K562 (cell line): ENCODE measurements at regions not wholly inside any gene's neighbourhood (a gene's known extent, or its start where the extent isn't known, plus 50 kb on each side); places are given as distances from the start of the nearest gene placed in this dataset.

Experiments
- ATAC-seq: fragments of 200-7000 bp; cut with Tn5 transposase; 3 replicates; pipeline ENCODE4 v1.9.1; 2020; ENCODE audit warnings: moderate library complexity
- BruUV-seq: library from RNA; stranded (reverse); fragments of 400-500 nt; replicated peaks from 2 replicates; lab custom pipeline; 2021; lab: Mats Ljungman, UMichigan
- CTCF ChIA-PET: fragments of 300-600 bp; formaldehyde crosslinking; extraction: SDS; loops from one replicate; lab custom pipeline; 2021; ENCODE audit warnings: low intra/inter-chr PET ratio; lab: Yijun Ruan, JAX
- POLR2A ChIA-PET: fragments of 300-600, 350-650 bp; sonication (Branson Sonifier 250); formaldehyde crosslinking; extraction: SDS; loops from one replicate; lab custom pipeline; 2021; ENCODE audit warnings: antibody characterized with exemption, inconsistent platforms; lab: Yijun Ruan, JAX
- DNase-seq, 4 experiments: peaks; one replicate each; pipeline versions ENCODE4 v3.0.0 to v3.0.0-alpha.2; 2011 to 2018; ENCODE audit warnings: low spot score in 3 of 4, mixed read lengths in 3 of 4; ENCODE audit errors: extremely low read depth in 1 of 4
- FAIRE-seq: peaks from 2 replicates; lab custom pipeline; 2011; peaks lifted over from hg19 to GRCh38; lab: Jason Lieb, UNC
- H2AFZ ChIP-seq: 2 replicates; pipeline ENCODE4 v1.6.0; 2011; ENCODE audit warnings: low read depth, low read length, control low read depth, inconsistent platforms
- H3K27ac ChIP-seq: fragments of 200-600 bp; 3 replicates; pipeline ENCODE4 v1.8.0; 2011; ENCODE audit warnings: low read depth, mild to moderate bottlenecking, control low read depth, inconsistent platforms, low read length, moderate library complexity, mixed read lengths; ENCODE audit errors: extremely low read depth
- H3K27me3 ChIP-seq, 2 experiments: fragments of 300-600 bp in 1 of 2; 2 replicates in 1 of 2; 3 replicates in 1 of 2; pipeline versions ENCODE4 v1.6.0 to v1.8.0; 2011; ENCODE audit warnings: inconsistent platforms in 2 of 2, low read length in 2 of 2, mild to moderate bottlenecking in 1 of 2, mixed read lengths in 1 of 2, moderate library complexity in 1 of 2; ENCODE audit not compliant: control insufficient read depth in 2 of 2, insufficient read depth in 2 of 2
- H3K36me3 ChIP-seq: fragments of 300-600 bp; 3 replicates; pipeline ENCODE4 v1.8.0; 2011; ENCODE audit warnings: mild to moderate bottlenecking, low read length, inconsistent platforms; ENCODE audit not compliant: control insufficient read depth, insufficient read depth
- H3K4me1 ChIP-seq, 2 experiments: fragments of 200-600 bp in 1 of 2; replicated peaks in 1 of 2; 2 replicates in 1 of 2; 3 replicates in 1 of 2; pipeline versions ENCODE4 v1.5.1 to v1.8.0; 2011; ENCODE audit warnings: inconsistent platforms in 2 of 2, low read length in 2 of 2, mild to moderate bottlenecking in 1 of 2, mixed read lengths in 1 of 2, moderate library complexity in 1 of 2; ENCODE audit not compliant: control insufficient read depth in 2 of 2, insufficient read depth in 2 of 2
- H3K4me2 ChIP-seq: 2 replicates; pipeline ENCODE4 v1.6.1; 2011; ENCODE audit warnings: low read length, control low read depth, inconsistent platforms, mixed read lengths; ENCODE audit not compliant: insufficient read depth
- H3K4me3 ChIP-seq: fragments of 200-600 bp; sonication (generic), shearing (Covaris generic); 2 replicates; pipeline ENCODE4 v1.5.1; 2016; ENCODE audit warnings: control low read depth, inconsistent platforms
- H3K79me2 ChIP-seq: fragments of 200-600 bp; 3 replicates; pipeline ENCODE4 v1.8.0; 2011; ENCODE audit warnings: low read length, inconsistent platforms; ENCODE audit not compliant: control insufficient read depth, insufficient read depth
- H3K9ac ChIP-seq, 2 experiments: 2 replicates each; pipeline versions ENCODE4 v1.6.0 to v1.6.1; 2011; ENCODE audit warnings: low read depth in 2 of 2, low read length in 2 of 2, control low read depth in 1 of 2, inconsistent platforms in 1 of 2, mild to moderate bottlenecking in 1 of 2, mixed read lengths in 1 of 2; ENCODE audit not compliant: insufficient read depth in 1 of 2
- H3K9me1 ChIP-seq: one replicate; pipeline ENCODE4 v1.6.0; 2011; ENCODE audit warnings: inconsistent platforms, mild to moderate bottlenecking, low read length, moderate library complexity; ENCODE audit not compliant: control insufficient read depth, insufficient read depth
- H3K9me3 ChIP-seq: replicated peaks from 2 replicates; pipeline ENCODE4 v1.5.1; 2011; ENCODE audit warnings: low read depth, low read length, inconsistent platforms; ENCODE audit not compliant: control insufficient read depth, insufficient read depth
- H4K20me1 ChIP-seq: replicated peaks from 2 replicates; pipeline ENCODE4 v1.6.1; 2011; ENCODE audit warnings: low read length, inconsistent platforms, mixed read lengths; ENCODE audit not compliant: control insufficient read depth, insufficient read depth
- ARHGAP35 ChIP-seq: fragments of 450-650 bp; IDR thresholded peaks from 2 replicates; pipeline ENCODE4 v1.6.1; 2018; ENCODE audit not compliant: partially characterized antibody
- ATF1 ChIP-seq, 2 experiments: fragments of 450-650 bp in 1 of 2; IDR thresholded peaks; 2 replicates each; pipeline ENCODE4 v1.6.1; 2016; ENCODE audit warnings: missing compliant biosample characterization in 1 of 2, missing genetic modification characterization in 1 of 2
- ATF7 ChIP-seq: fragments of 450-650 bp; IDR thresholded peaks from 2 replicates; pipeline ENCODE4 v1.7.1; 2014; ENCODE audit warnings: mild to moderate bottlenecking, moderate library complexity
- BHLHE40 ChIP-seq: IDR thresholded peaks from 2 replicates; pipeline ENCODE4 v1.6.1; 2011; ENCODE audit warnings: low read length, improper control_type of control experiment
- CHD4 ChIP-seq: fragments of 200-600 bp; sonication (generic); IDR thresholded peaks from 3 replicates; pipeline ENCODE4 v1.6.1; 2012; ENCODE audit warnings: low read depth, mild to moderate bottlenecking, mixed read lengths, low read length, inconsistent platforms; ENCODE audit not compliant: insufficient read depth, insufficient replicate concordance, poor library complexity, severe bottlenecking
- ELF1 ChIP-seq: fragments of 200-800 bp; sonication (Bioruptor generic); IDR thresholded peaks from 2 replicates; pipeline ENCODE4 v1.6.1; 2016; ENCODE audit warnings: missing genetic modification characterization, missing compliant biosample characterization
- FOXJ2 ChIP-seq: fragments of 200-800 bp; sonication (Bioruptor generic); IDR thresholded peaks from 2 replicates; pipeline ENCODE4 v1.6.1; 2016; ENCODE audit warnings: missing genetic modification characterization, missing compliant biosample characterization
- KLF1 ChIP-seq: fragments of 450-650 bp; IDR thresholded peaks from 2 replicates; pipeline ENCODE4 v1.6.1; 2016; ENCODE audit warnings: missing genetic modification characterization, missing compliant biosample characterization
- NCOA2 ChIP-seq, 2 experiments: fragments of 450-650 bp; IDR thresholded peaks; 2 replicates each; pipeline ENCODE4 v1.6.1; 2018; ENCODE audit warnings: mild to moderate bottlenecking in 2 of 2, moderate library complexity in 1 of 2; ENCODE audit not compliant: partially characterized antibody in 2 of 2
- PCBP2 ChIP-seq: fragments of 200-400 bp; formaldehyde crosslinking; IDR thresholded peaks from 2 replicates; pipeline ENCODE4 v1.6.1; 2018; ENCODE audit warnings: low read length, low read depth, mild to moderate bottlenecking, moderate library complexity; ENCODE audit not compliant: poor library complexity, severe bottlenecking
- RBM25 ChIP-seq: fragments of 200-400 bp; formaldehyde crosslinking; IDR thresholded peaks from 2 replicates; pipeline ENCODE4 v1.6.1; 2018; ENCODE audit warnings: low read length, low read depth, moderate library complexity; ENCODE audit not compliant: severe bottlenecking
- SMARCB1 ChIP-seq: IDR thresholded peaks from 2 replicates; pipeline ENCODE4 v1.6.1; 2011; ENCODE audit warnings: improper control_type of control experiment, low read depth; ENCODE audit not compliant: insufficient read length
- ZNF146 ChIP-seq: IDR thresholded peaks from one replicate; pipeline ENCODE4 v1.6.1; 2018; ENCODE audit warnings: missing compliant biosample characterization; ENCODE audit not compliant: unreplicated experiment
- WGBS: fragments of 100-300 bp; shearing (Covaris generic); methylation state at CpG from one replicate; pipeline ENCODE4 v1.1.6; 2016; ENCODE audit warnings: low coverage, mixed read lengths; ENCODE audit not compliant: insufficient coverage; ENCODE audit errors: missing lambda C conversion rate; 5-methylcytosine and 5-hydroxymethylcytosine counted together
- in situ Hi-C: fragments of 300-500 bp; cut with MboI; formaldehyde crosslinking; loops from 4 replicates; pipeline ENCODE4 v1.15.0; 2018; ENCODE audit warnings: inconsistent platforms, mixed read lengths
- intact Hi-C: fragments of 100-400 bp; cut with micrococcal nuclease; formaldehyde crosslinking; loops from 2 replicates; pipeline ENCODE4 v1.14.2; 2022
- TF ChIP-seq, protein P1 (sequence below): fragments of 450-650 bp; formaldehyde crosslinking; IDR thresholded peaks from 2 replicates; pipeline ENCODE4 v1.4.0; 2022; ENCODE audit warnings: missing genetic modification characterization
- TF ChIP-seq, protein P2 (sequence below), 2 experiments: fragments of 450-650 bp; conservative IDR thresholded peaks; 2 replicates each; pipeline ENCODE4 v1.6.1; 2017; ENCODE audit warnings: mild to moderate bottlenecking in 2 of 2, moderate library complexity in 2 of 2

DNA sequence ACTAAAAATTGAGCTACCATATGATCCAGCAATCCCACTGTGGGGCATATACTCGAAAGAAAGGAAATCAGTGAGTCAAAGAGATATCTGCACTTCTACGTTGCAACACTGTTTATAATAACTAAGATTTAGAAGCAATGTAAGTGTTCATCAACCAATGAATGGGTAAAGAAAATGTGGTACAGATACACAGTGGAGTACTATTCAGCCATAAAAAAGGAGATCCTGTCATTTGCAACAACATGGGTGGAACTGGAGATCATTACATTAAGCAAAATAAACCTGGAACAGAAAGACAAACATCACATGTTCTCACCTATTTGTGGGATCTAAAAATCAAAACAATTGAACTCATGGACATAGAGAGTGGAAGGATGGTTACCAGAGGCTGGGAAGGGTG is 385.0 kb upstream of the TRIB2 start:
- Histone ChIP-seq H3K9me1 (no peaks in the 10 kb centered on the region), H3K36me3 (peaks cover 19% of the 10 kb centered on the region), H4K20me1 (no peaks in the 10 kb centered on the region), H3K79me2 (no peaks in the 10 kb centered on the region), H3K27ac (no peak overlapping the region), H3K9ac (no peak overlapping the region), H3K9me3 (0 out of 2 replicates have a peak, but pooled peaks cover under 1% of the 10 kb centered on the region), H3K4me2 (no peak overlapping the region), H3K4me1 (no peaks in the 10 kb centered on the region; a peak in 1 of 5 replicates), H3K4me3 (no peak overlapping the region)
- 89% methylated on average over 2 of the region's 2 CpGs for WGBS
- FAIRE-seq = no peak
- BruUV-seq = no TSS peak
- CTCF ChIA-PET = no interaction called here
- intact Hi-C loops = no loop called here
- no peak for ATAC-seq
- in situ Hi-C loops = no loop called here
- no peak for TF ChIP-seq ARHGAP35
- no peak for TF ChIP-seq SMARCB1
- TF ChIP-seq, protein P1, sequence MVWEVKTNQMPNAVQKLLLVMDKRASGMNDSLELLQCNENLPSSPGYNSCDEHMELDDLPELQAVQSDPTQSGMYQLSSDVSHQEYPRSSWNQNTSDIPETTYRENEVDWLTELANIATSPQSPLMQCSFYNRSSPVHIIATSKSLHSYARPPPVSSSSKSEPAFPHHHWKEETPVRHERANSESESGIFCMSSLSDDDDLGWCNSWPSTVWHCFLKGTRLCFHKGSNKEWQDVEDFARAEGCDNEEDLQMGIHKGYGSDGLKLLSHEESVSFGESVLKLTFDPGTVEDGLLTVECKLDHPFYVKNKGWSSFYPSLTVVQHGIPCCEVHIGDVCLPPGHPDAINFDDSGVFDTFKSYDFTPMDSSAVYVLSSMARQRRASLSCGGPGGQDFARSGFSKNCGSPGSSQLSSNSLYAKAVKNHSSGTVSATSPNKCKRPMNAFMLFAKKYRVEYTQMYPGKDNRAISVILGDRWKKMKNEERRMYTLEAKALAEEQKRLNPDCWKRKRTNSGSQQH (CRISPR knock-in tag) = no peak
- TF ChIP-seq BHLHE40 = no peak
- TF ChIP-seq PCBP2 = no peak
- TF ChIP-seq ATF7 = no peak
- no peak for TF ChIP-seq KLF1
- TF ChIP-seq CHD4 = no peak
- no peak for TF ChIP-seq ATF1 (CRISPR knock-in tag; IDR thresholded peaks at IDR 0.05)
- TF ChIP-seq ATF1 (tag; IDR thresholded peaks at IDR 0.05) = no peak
- TF ChIP-seq FOXJ2 (tag) = no peak
- TF ChIP-seq ELF1 (tag) = no peak
- peak; percentile 46 for TF ChIP-seq RBM25
- TF ChIP-seq ZNF146 = peak; percentile 90
- no peak for TF ChIP-seq NCOA2 (IDR thresholded peaks at IDR 0.05; ENCODE audit: partially characterized antibody in 2 of 2)
- TF ChIP-seq, protein P2, sequence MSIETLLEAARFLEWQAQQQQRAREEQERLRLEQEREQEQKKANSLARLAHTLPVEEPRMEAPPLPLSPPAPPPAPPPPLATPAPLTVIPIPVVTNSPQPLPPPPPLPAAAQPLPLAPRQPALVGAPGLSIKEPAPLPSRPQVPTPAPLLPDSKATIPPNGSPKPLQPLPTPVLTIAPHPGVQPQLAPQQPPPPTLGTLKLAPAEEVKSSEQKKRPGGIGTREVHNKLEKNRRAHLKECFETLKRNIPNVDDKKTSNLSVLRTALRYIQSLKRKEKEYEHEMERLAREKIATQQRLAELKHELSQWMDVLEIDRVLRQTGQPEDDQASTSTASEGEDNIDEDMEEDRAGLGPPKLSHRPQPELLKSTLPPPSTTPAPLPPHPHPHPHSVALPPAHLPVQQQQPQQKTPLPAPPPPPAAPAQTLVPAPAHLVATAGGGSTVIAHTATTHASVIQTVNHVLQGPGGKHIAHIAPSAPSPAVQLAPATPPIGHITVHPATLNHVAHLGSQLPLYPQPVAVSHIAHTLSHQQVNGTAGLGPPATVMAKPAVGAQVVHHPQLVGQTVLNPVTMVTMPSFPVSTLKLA (conservative IDR thresholded peaks at IDR 0.05) = no peak
- TF ChIP-seq, all 486 proteins: peak for 2
- Histone ChIP-seq H3K27me3 (no peaks in the 10 kb centered on the region), H2AFZ (no peak overlapping the region)
- POLR2A ChIA-PET = interaction anchor here (1.5 kb wide), 1 partner anchor 58 kb away, joined by 4 read pairs; no protein-coding TSS in a partner anchor
- DNase-seq = no peak
